ENCODE measurements at regions not wholly inside any gene's neighbourhood (a gene's known extent, or its start where the extent isn't known, plus 50 kb on each side); places are given as distances from the start of the nearest gene placed in this dataset.
A peak's percentile ranks its signal among the peaks of the same experiment; 100 is the strongest.

GRCh38 chr6:85113934-85114580 lies 335.8 kb upstream of the NT5E start:
- H3K27ac ChIP-seq, result no peak overlapping the region
- peak overlapping the region in 1 of 4 donors; percentile 20 for H3K4me3 ChIP-seq
- WGBS, 4 donors, result 31 to 54% (median 39%) methylated on average over 21 of the region's 21 CpGs
- no peak for DNase-seq
- H3K36me3 ChIP-seq (replicated peaks in 1 of 2), result no peaks in the 10 kb centered on the region
- no peaks in the 10 kb centered on the region for H3K4me1 ChIP-seq (replicated peaks in 1 of 2)
- TF ChIP-seq CTCF (IDR thresholded peaks at IDR 0.05), result no peak
- TF ChIP-seq POLR2A (IDR thresholded peaks at IDR 0.05), result no peak
- H3K27me3 ChIP-seq, result no peaks in the 10 kb centered on the region
- intact Hi-C loops (cut with DNase I), result no loop called here
- H3K9me3 ChIP-seq (replicated peaks in 1 of 3), result no peaks in the 10 kb centered on the region

- TF ChIP-seq CTCF (IDR thresholded peaks at IDR 0.05), result no peak
- Histone ChIP-seq H3K9me3 (replicated peaks in 1 of 3) (no peaks in the 10 kb centered on the region), H3K4me3 (no peak overlapping the region), H3K27ac (no peak overlapping the region), H3K4me1 (replicated peaks in 1 of 2) (no peaks in the 10 kb centered on the region), H3K36me3 (replicated peaks in 1 of 2) (no peaks in the 10 kb centered on the region), H3K27me3 (no peaks in the 10 kb centered on the region)
- intact Hi-C loops (cut with DNase I), result no loop called here
- 73 to 80% (median 77%) methylated on average over 1 of the region's 1 CpG for WGBS, 4 donors
- DNase-seq, result no peak
Measured at GRCh38 chr6:85112540-85112939, 337.3 kb upstream of the NT5E start.

DNA sequence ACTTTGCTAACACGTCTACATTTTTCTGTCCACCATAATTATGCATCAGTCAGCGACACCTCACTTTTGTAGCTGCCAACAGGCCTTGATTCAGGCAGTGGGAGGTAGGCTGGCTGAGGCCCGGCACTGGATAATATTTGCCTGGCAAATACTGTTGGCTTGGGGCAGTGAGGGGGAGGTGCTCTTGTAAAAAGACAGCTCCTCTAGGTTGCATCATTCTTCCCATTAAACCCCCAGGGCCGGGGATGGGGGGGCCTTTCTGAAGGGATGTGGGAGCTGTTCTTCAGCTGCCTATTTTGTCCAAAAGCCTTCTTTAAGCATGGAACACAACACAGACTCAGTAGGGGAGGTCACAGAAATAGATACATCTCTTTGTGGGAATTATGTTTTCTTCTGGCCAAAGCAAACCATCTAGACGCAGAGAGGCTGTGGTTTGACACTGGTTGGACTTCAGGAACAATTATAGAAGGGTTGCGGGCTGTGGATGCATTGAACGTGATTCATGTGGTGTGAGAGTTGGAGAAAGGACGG lies 338.3 kb upstream of the NT5E start:
- H3K27ac ChIP-seq, result no peak overlapping the region

GRCh38 chr6:85110943-85111342 lies 338.9 kb upstream of the NT5E start:
- Histone ChIP-seq H3K27me3 (no peaks in the 10 kb centered on the region), H3K36me3 (replicated peaks in 1 of 2) (no peaks in the 10 kb centered on the region), H3K27ac (no peak overlapping the region), H3K9me3 (replicated peaks in 1 of 3) (no peaks in the 10 kb centered on the region), H3K4me3 (no peak overlapping the region), H3K4me1 (replicated peaks in 1 of 2) (no peaks in the 10 kb centered on the region)
- no peak for DNase-seq
- intact Hi-C loops (cut with DNase I), result no loop called here
- TF ChIP-seq CTCF (IDR thresholded peaks at IDR 0.05) (no peak), POLR2A (IDR thresholded peaks at IDR 0.05) (no peak)
- WGBS, 4 donors, result 58 to 68% (median 66%) methylated on average over 2 of the region's 2 CpGs

More for the DNA sequence above, 338.3 kb upstream of the NT5E start:
- Histone ChIP-seq H3K4me3 (no peak overlapping the region), H3K9me3 (replicated peaks in 1 of 3) (no peaks in the 10 kb centered on the region), H3K36me3 (replicated peaks in 1 of 2) (no peaks in the 10 kb centered on the region), H3K27me3 (no peaks in the 10 kb centered on the region), H3K4me1 (replicated peaks in 1 of 2) (no peaks in the 10 kb centered on the region)
- WGBS, 4 donors, result 63 to 80% (median 73%) methylated on average over 8 of the region's 8 CpGs
- TF ChIP-seq POLR2A (IDR thresholded peaks at IDR 0.05) (no peak), CTCF (IDR thresholded peaks at IDR 0.05) (no peak)
- DNase-seq, result no peak
- intact Hi-C loops (cut with DNase I), result no loop called here
